ENCODE measurements at regions not wholly inside any gene's neighbourhood (a gene's known extent, or its start where the extent isn't known, plus 50 kb on each side); places are given as distances from the start of the nearest gene placed in this dataset.

DNA sequence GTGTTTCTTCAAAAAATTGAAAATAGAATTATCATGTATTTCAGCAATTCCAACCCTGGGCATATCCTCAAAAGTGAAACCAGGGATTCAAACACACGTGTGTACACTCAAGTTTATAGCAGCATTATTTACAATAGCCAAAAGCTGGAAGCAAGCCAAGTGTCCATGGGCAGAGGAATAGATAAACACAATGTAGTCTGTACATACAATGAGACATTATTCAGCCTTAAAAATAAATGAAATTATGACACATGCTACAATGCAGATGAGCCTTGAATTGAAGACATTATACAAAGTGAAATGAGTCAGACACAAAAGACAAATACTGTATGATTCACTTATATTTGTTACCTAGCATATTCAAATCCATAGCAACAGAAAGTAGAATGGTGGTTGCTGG lies 853.4 kb downstream of the STIM2 start:
- H3K4me3 Mint-ChIP-seq: no peak overlapping the region
- no peaks in the 10 kb centered on the region for H3K27me3 Mint-ChIP-seq
- Histone ChIP-seq H3K27ac (ENCODE audit: low read depth in 1 of 2, low read length in 2 of 2) (no peak overlapping the region), H3K4me1 (ENCODE audit: insufficient read depth, low read length) (no peaks in the 10 kb centered on the region), H3K9me3 (ENCODE audit: control insufficient read depth in 1 of 2, insufficient read depth in 1 of 2, low read length in 2 of 2) (peaks cover 0 to 5% of the 10 kb centered on the region in 2 experiments), H3K4me3 (ENCODE audit: low read length) (no peak overlapping the region), H3K36me3 (ENCODE audit: insufficient read depth, low read length) (no peaks in the 10 kb centered on the region), H3K27me3 (ENCODE audit: control insufficient read depth in 1 of 2, insufficient read depth in 2 of 2, low read length in 2 of 2) (no peaks in the 10 kb centered on the region)
- CTCF ChIA-PET: no interaction called here
- DNase-seq: no peak
- peaks cover 3% of the 10 kb centered on the region for H3K9me3 Mint-ChIP-seq
- intact Hi-C loops (cut with DNase I, micrococcal nuclease): no loop called here
- H3K36me3 Mint-ChIP-seq (ENCODE audit: low read depth): no peaks in the 10 kb centered on the region
- H3K4me1 Mint-ChIP-seq (ENCODE audit: low read depth): no peaks in the 10 kb centered on the region
- POLR2A ChIA-PET: no interaction called here
- H3K27ac Mint-ChIP-seq: no peak overlapping the region
- TF ChIP-seq, protein P1, sequence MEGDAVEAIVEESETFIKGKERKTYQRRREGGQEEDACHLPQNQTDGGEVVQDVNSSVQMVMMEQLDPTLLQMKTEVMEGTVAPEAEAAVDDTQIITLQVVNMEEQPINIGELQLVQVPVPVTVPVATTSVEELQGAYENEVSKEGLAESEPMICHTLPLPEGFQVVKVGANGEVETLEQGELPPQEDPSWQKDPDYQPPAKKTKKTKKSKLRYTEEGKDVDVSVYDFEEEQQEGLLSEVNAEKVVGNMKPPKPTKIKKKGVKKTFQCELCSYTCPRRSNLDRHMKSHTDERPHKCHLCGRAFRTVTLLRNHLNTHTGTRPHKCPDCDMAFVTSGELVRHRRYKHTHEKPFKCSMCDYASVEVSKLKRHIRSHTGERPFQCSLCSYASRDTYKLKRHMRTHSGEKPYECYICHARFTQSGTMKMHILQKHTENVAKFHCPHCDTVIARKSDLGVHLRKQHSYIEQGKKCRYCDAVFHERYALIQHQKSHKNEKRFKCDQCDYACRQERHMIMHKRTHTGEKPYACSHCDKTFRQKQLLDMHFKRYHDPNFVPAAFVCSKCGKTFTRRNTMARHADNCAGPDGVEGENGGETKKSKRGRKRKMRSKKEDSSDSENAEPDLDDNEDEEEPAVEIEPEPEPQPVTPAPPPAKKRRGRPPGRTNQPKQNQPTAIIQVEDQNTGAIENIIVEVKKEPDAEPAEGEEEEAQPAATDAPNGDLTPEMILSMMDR (IDR thresholded peaks at IDR 0.05): no peak
- no peak for ATAC-seq (ENCODE audit: poor library complexity)

DNA sequence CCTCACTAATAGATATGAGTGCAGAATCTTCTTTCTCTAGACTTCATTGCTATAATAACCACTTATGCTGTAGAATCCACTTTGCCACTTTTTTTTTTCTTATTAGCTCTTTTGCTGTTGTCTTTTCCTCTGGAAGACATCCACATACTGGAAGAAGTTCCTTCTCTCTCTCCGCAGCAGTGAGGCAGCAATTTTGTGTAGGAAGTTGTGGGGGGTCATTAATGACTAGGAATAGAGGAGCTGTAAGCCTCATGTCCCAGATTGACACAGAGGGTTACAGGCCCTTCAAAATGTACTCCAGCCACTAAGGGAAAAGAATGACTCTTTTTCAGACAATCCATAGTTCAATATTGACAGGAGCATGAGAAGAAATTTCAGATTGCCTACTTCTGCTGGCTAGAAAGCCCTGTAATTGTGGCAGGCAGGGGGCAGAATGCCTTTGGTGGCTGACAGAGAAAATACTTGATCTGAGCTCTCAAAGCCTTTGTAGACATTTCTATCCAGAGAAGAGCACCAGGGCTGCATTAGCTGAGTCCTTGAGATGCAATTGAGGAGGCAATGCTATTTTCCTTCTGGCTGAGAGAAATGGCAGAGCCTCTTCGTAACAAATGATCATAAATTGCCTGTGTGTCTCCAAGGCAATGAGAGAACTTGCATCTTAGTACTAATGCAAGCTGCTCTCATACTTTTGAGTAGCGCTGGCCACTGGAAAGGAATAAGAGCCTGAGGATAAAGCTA lies 856.2 kb downstream of the STIM2 start:
- TF ChIP-seq, protein P1 (IDR thresholded peaks at IDR 0.05): no peak
- POLR2A ChIA-PET: no interaction called here
- Histone ChIP-seq H3K4me1 (ENCODE audit: insufficient read depth, low read length) (no peaks in the 10 kb centered on the region), H3K36me3 (ENCODE audit: insufficient read depth, low read length) (no peaks in the 10 kb centered on the region), H3K9me3 (ENCODE audit: control insufficient read depth in 1 of 2, insufficient read depth in 1 of 2, low read length in 2 of 2) (peaks cover 0 to 9% of the 10 kb centered on the region in 2 experiments), H3K4me3 (ENCODE audit: low read length) (no peak overlapping the region), H3K27ac (ENCODE audit: low read depth in 1 of 2, low read length in 2 of 2) (no peak overlapping the region), H3K27me3 (ENCODE audit: control insufficient read depth in 1 of 2, insufficient read depth in 2 of 2, low read length in 2 of 2) (no peaks in the 10 kb centered on the region)
- ATAC-seq (ENCODE audit: poor library complexity) (no peak), DNase-seq (no peak)
- H3K4me1 Mint-ChIP-seq (ENCODE audit: low read depth): no peaks in the 10 kb centered on the region
- intact Hi-C loops (cut with DNase I, micrococcal nuclease): no loop called here
- no peak overlapping the region for H3K27ac Mint-ChIP-seq
- H3K4me3 Mint-ChIP-seq: no peak overlapping the region
- CTCF ChIA-PET: no interaction called here
- H3K27me3 Mint-ChIP-seq: no peaks in the 10 kb centered on the region
- H3K36me3 Mint-ChIP-seq (ENCODE audit: low read depth): no peaks in the 10 kb centered on the region
- H3K9me3 Mint-ChIP-seq: peaks cover 3% of the 10 kb centered on the region

DNA sequence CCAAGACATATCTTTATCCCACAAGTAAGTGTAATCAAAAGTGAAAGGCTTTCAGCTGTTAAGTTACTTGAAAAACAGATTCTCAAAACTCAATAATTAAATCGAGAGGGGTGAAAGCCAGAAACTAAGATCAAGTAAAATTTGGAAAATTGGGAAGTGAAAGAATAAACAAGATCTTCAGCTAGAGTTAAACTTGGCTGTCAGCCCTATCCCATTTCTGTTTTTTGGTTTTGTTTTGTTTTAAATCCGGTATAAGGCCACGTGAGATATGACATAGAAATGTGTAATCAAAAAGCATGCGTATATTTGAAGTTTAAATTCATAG lies 856.8 kb downstream of the STIM2 start:
- intact Hi-C loops (cut with DNase I, micrococcal nuclease): no loop called here
- peaks cover 3% of the 10 kb centered on the region for H3K9me3 Mint-ChIP-seq
- DNase-seq (no peak), ATAC-seq (ENCODE audit: poor library complexity) (no peak)
- no peaks in the 10 kb centered on the region for H3K27me3 ChIP-seq (ENCODE audit: control insufficient read depth in 1 of 2, insufficient read depth in 2 of 2, low read length in 2 of 2)
- ChIA-PET CTCF (no interaction called here), POLR2A (no interaction called here)
- H3K4me3 ChIP-seq (ENCODE audit: low read length): no peak overlapping the region
- H3K4me3 Mint-ChIP-seq: no peak overlapping the region
- no peak overlapping the region for H3K27ac ChIP-seq (ENCODE audit: low read depth in 1 of 2, low read length in 2 of 2)
- H3K4me1 ChIP-seq (ENCODE audit: insufficient read depth, low read length): no peaks in the 10 kb centered on the region
- no peaks in the 10 kb centered on the region for H3K36me3 ChIP-seq (ENCODE audit: insufficient read depth, low read length)
- TF ChIP-seq, protein P1 (IDR thresholded peaks at IDR 0.05): no peak
- H3K36me3 Mint-ChIP-seq (ENCODE audit: low read depth): no peaks in the 10 kb centered on the region
- H3K27ac Mint-ChIP-seq: no peak overlapping the region
- peaks cover 0 to 9% of the 10 kb centered on the region in 2 experiments for H3K9me3 ChIP-seq (ENCODE audit: control insufficient read depth in 1 of 2, insufficient read depth in 1 of 2, low read length in 2 of 2)
- H3K4me1 Mint-ChIP-seq (ENCODE audit: low read depth): no peaks in the 10 kb centered on the region
- no peaks in the 10 kb centered on the region for H3K27me3 Mint-ChIP-seq

All from CD4-positive, alpha-beta T cell (primary cell).